CD8-positive, alpha-beta memory T cell (primary cell): ENCODE measurements at regions not wholly inside any gene's neighbourhood (a gene's known extent, or its start where the extent isn't known, plus 50 kb on each side); places are given as distances from the start of the nearest gene placed in this dataset.

Experiments
- CTCF ChIA-PET: fragments of 350-600 bp; sonication (Branson Sonifier 250); formaldehyde crosslinking; loops from one replicate; lab custom pipeline; 2021; ENCODE audit warnings: antibody characterized with exemption; lab: Charles Lee
- POLR2A ChIA-PET: fragments of 350-600 bp; sonication (Branson Sonifier 250); formaldehyde crosslinking; loops from one replicate; lab custom pipeline; 2021; ENCODE audit warnings: antibody characterized with exemption; lab: Charles Lee
- DNase-seq, 5 donors: peaks; one replicate each; pipeline versions ENCODE4 v3.0.0 to v3.0.0-alpha.2; 2020 to 2022; ENCODE audit warnings: mixed read lengths in 1 of 5
- H3K27ac ChIP-seq: one replicate; pipeline ENCODE4 v1.7.0; 2013; ENCODE audit warnings: low read depth, mild to moderate bottlenecking, low read length, moderate library complexity
- H3K27me3 ChIP-seq: 2 replicates; pipeline ENCODE4 v1.7.0; 2013; ENCODE audit warnings: low read length, mild to moderate bottlenecking; ENCODE audit not compliant: insufficient read depth, poor library complexity, severe bottlenecking
- H3K36me3 ChIP-seq: 2 replicates; pipeline ENCODE4 v1.7.0; 2013; ENCODE audit warnings: mild to moderate bottlenecking, low read length, moderate library complexity; ENCODE audit not compliant: insufficient read depth
- H3K4me1 ChIP-seq: 2 replicates; pipeline ENCODE4 v1.7.0; 2013; ENCODE audit warnings: mild to moderate bottlenecking, low read length, moderate library complexity; ENCODE audit not compliant: insufficient read depth
- H3K4me3 ChIP-seq: 2 replicates; pipeline ENCODE4 v1.7.0; 2013; ENCODE audit warnings: mild to moderate bottlenecking, low read length
- H3K9me3 ChIP-seq: 2 replicates; pipeline ENCODE4 v1.7.0; 2013; ENCODE audit warnings: mild to moderate bottlenecking, low read length
- H3K27ac Mint-ChIP-seq, 8 donors: one replicate each; pipeline ENCODE4 v1.8.0; 2020 to 2021; ENCODE audit warnings: mixed read lengths in 8 of 8, mild to moderate bottlenecking in 6 of 8, inconsistent platforms in 3 of 8, moderate library complexity in 3 of 8
- H3K27me3 Mint-ChIP-seq, 2 donors: one replicate each; pipeline ENCODE4 v1.8.0; 2020 to 2021; ENCODE audit warnings: mixed read lengths in 2 of 2, mild to moderate bottlenecking in 1 of 2, moderate library complexity in 1 of 2
- H3K36me3 Mint-ChIP-seq, 3 donors: one replicate each; pipeline ENCODE4 v1.8.0; 2020 to 2021; ENCODE audit warnings: mixed read lengths in 3 of 3, inconsistent platforms in 1 of 3, mild to moderate bottlenecking in 1 of 3
- H3K4me1 Mint-ChIP-seq, 3 donors: one replicate each; pipeline ENCODE4 v1.8.0; 2020 to 2021; ENCODE audit warnings: mixed read lengths in 3 of 3, inconsistent platforms in 1 of 3, mild to moderate bottlenecking in 1 of 3
- H3K4me3 Mint-ChIP-seq, 7 donors: one replicate each; pipeline ENCODE4 v1.8.0; 2020 to 2021; ENCODE audit warnings: mixed read lengths in 7 of 7, mild to moderate bottlenecking in 6 of 7, moderate library complexity in 4 of 7, inconsistent platforms in 2 of 7
- H3K9me3 Mint-ChIP-seq, 5 donors: one replicate each; pipeline ENCODE4 v1.8.0; 2020 to 2022; ENCODE audit warnings: mixed read lengths in 5 of 5, mild to moderate bottlenecking in 3 of 5, moderate library complexity in 2 of 5, inconsistent platforms in 1 of 5

DNA sequence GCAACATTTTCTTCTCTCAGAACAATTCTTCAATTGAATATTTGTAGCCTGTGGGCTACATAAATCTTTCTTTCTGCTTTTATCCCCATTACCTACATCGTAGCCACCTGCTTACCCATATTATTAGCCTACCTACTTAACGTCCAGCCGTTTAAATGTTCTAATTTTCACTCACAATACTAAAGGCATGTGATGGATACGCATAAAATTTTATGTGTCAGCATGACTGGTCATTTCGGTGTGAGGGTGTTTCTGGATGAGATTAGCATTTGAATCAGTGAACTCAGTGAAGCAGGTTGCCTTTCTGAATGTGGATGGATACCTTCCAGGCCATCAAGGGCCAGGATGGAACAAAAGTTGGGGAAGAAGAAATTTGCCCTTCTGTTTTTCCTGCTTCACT lies 1722.5 kb upstream of the ACO1 start:
- Mint-ChIP-seq H3K4me1 (no peaks in the 10 kb centered on the region), H3K36me3 (no peaks in the 10 kb centered on the region), H3K27ac (no peak overlapping the region), H3K27me3 (no peaks in the 10 kb centered on the region), H3K9me3 (no peaks in the 10 kb centered on the region), H3K4me3 (no peak overlapping the region)
- Histone ChIP-seq H3K27me3 (no peaks in the 10 kb centered on the region), H3K36me3 (no peaks in the 10 kb centered on the region), H3K9me3 (no peaks in the 10 kb centered on the region), H3K27ac (no peak overlapping the region), H3K4me3 (no peak overlapping the region), H3K4me1 (no peaks in the 10 kb centered on the region)
- POLR2A ChIA-PET, result no interaction called here
- no peak for DNase-seq
- CTCF ChIA-PET, result no interaction called here

DNA sequence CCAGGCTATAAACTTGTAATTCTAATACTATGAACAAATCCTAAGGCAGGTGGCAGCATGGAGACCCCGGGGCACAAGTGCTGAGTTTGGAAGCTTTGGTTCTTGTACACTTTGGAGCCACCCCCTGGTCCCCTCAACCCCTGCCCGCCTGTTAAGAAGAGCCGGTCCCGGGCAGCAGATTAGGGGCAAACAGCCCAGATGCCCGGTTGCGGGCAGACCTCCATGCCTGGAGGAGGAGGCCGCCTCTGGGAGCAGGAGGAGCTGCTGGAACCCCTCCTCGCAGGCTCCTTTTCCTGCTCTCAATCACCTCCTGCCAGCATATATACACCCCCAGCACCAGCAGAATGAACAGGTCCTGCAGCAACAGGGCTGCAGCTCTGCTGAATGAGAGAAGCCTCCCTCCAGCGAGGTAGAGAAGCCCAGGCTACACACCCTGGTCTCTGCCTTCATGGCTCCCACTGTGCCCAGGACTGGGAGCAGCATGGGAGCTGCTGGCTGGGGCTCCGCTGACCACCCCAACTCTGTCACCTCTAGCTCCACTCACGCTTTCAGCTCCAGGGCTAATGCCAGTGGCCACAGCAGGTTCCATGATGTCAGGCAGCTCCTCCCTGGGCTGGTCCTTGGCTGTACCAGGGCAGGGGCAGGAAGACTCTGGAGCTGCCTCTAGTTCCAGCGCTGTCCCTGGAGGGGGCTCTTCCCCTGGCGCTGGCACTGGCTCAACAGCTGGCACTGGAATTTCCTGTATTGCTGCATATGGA lies 1713.5 kb upstream of the ACO1 start:
- Histone ChIP-seq H3K9me3 (no peaks in the 10 kb centered on the region), H3K27me3 (no peaks in the 10 kb centered on the region), H3K4me1 (no peaks in the 10 kb centered on the region), H3K4me3 (no peak overlapping the region), H3K36me3 (no peaks in the 10 kb centered on the region), H3K27ac (no peak overlapping the region)
- Mint-ChIP-seq H3K9me3 (no peaks in the 10 kb centered on the region), H3K27ac (no peak overlapping the region), H3K4me3 (no peak overlapping the region), H3K27me3 (no peaks in the 10 kb centered on the region), H3K36me3 (no peaks in the 10 kb centered on the region), H3K4me1 (no peaks in the 10 kb centered on the region)
- ChIA-PET CTCF (no interaction called here), POLR2A (no interaction called here)
- no peak for DNase-seq

- CTCF ChIA-PET, result no interaction called here
- no peaks in the 10 kb centered on the region for H3K4me1 ChIP-seq
- POLR2A ChIA-PET, result interaction anchor here (0.6 kb wide), 1 partner anchor 26 kb away, joined by 3 read pairs; no protein-coding TSS in a partner anchor
- DNase-seq, result no peak
- H3K4me1 Mint-ChIP-seq, result no peaks in the 10 kb centered on the region
- H3K9me3 ChIP-seq, result no peaks in the 10 kb centered on the region
- H3K36me3 Mint-ChIP-seq, result no peaks in the 10 kb centered on the region
- no peaks in the 10 kb centered on the region for H3K9me3 Mint-ChIP-seq
- no peaks in the 10 kb centered on the region for H3K27me3 ChIP-seq
- H3K27ac ChIP-seq, result no peak overlapping the region
- H3K27me3 Mint-ChIP-seq, result no peaks in the 10 kb centered on the region
- no peaks in the 10 kb centered on the region for H3K36me3 ChIP-seq
- H3K4me3 ChIP-seq, result no peak overlapping the region
- no peak overlapping the region for H3K4me3 Mint-ChIP-seq
- no peak overlapping the region for H3K27ac Mint-ChIP-seq
These were observed 1711.3 kb upstream of the ACO1 start for GRCh38 chr9:30673132-30673531.

- Mint-ChIP-seq H3K27ac (no peak overlapping the region), H3K27me3 (no peaks in the 10 kb centered on the region), H3K9me3 (no peaks in the 10 kb centered on the region), H3K4me1 (no peaks in the 10 kb centered on the region), H3K36me3 (no peaks in the 10 kb centered on the region), H3K4me3 (no peak overlapping the region)
- POLR2A ChIA-PET, result no interaction called here
- no peaks in the 10 kb centered on the region for H3K36me3 ChIP-seq
- CTCF ChIA-PET, result no interaction called here
- no peaks in the 10 kb centered on the region for H3K9me3 ChIP-seq
- no peak overlapping the region for H3K4me3 ChIP-seq
- no peak for DNase-seq
- no peak overlapping the region for H3K27ac ChIP-seq
- no peaks in the 10 kb centered on the region for H3K4me1 ChIP-seq
- no peaks in the 10 kb centered on the region for H3K27me3 ChIP-seq
These were observed 1707.8 kb upstream of the ACO1 start for GRCh38 chr9:30676651-30677050.

DNA sequence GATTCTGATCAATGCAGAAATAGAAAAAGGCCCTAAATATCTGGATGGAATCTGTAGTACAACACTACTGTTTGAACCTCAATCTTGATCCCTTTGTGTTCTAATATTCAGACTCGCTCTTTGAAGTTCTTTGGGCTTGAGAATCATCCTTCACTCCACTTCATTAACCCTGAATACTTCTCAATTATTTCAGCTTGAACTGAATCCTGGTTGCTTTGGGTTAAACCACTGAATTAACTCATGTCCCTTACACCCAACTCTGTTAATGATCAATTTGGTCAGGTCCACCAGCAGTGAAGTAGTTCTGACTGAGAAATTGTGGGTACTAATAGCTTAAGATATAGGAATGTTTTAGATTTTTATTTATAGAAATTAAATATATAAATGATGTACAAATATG lies 1707.2 kb upstream of the ACO1 start:
- ChIA-PET CTCF (no interaction called here), POLR2A (no interaction called here)
- Histone ChIP-seq H3K27ac (no peak overlapping the region), H3K36me3 (no peaks in the 10 kb centered on the region), H3K4me1 (no peaks in the 10 kb centered on the region), H3K27me3 (no peaks in the 10 kb centered on the region), H3K9me3 (no peaks in the 10 kb centered on the region), H3K4me3 (no peak overlapping the region)
- DNase-seq, result no peak
- no peaks in the 10 kb centered on the region for H3K4me1 Mint-ChIP-seq
- no peaks in the 10 kb centered on the region for H3K27me3 Mint-ChIP-seq
- H3K9me3 Mint-ChIP-seq, result no peaks in the 10 kb centered on the region
- H3K36me3 Mint-ChIP-seq, result no peaks in the 10 kb centered on the region
- no peak overlapping the region for H3K27ac Mint-ChIP-seq
- H3K4me3 Mint-ChIP-seq, result no peak overlapping the region

DNA sequence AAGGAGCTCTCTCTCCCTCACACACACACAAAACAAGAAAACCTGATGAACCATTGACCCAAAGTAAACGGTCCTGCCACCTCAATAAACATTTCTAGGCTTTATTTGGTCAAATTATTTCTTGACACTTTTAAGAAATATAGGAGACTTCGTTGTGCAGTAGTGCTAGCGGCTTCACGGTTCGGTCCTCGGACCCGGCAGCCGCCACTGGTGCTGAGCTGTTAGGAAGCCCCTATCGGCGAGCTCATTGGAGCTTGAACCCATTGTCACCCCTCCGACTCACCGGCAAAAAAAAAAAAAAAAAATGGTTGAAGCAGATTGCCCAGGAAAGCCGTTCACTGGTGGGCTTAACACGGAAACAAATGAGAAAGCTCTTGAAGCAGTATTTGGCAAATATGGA lies 1695.6 kb upstream of the ACO1 start:
- no peak overlapping the region for H3K27ac ChIP-seq
- H3K27me3 Mint-ChIP-seq, result peaks cover 0 to 3% of the 10 kb centered on the region in 2 donors
- H3K27ac Mint-ChIP-seq, result no peak overlapping the region
- POLR2A ChIA-PET, result no interaction called here
- H3K36me3 Mint-ChIP-seq, result no peaks in the 10 kb centered on the region
- H3K4me1 ChIP-seq, result no peaks in the 10 kb centered on the region
- H3K27me3 ChIP-seq, result no peaks in the 10 kb centered on the region
- no peak overlapping the region for H3K4me3 ChIP-seq
- CTCF ChIA-PET, result no interaction called here
- H3K4me1 Mint-ChIP-seq, result no peaks in the 10 kb centered on the region
- H3K36me3 ChIP-seq, result no peaks in the 10 kb centered on the region
- no peak overlapping the region for H3K4me3 Mint-ChIP-seq
- no peaks in the 10 kb centered on the region for H3K9me3 ChIP-seq
- peaks cover 2 to 9% (median 7%) of the 10 kb centered on the region in 5 donors for H3K9me3 Mint-ChIP-seq
- no peak for DNase-seq

DNA sequence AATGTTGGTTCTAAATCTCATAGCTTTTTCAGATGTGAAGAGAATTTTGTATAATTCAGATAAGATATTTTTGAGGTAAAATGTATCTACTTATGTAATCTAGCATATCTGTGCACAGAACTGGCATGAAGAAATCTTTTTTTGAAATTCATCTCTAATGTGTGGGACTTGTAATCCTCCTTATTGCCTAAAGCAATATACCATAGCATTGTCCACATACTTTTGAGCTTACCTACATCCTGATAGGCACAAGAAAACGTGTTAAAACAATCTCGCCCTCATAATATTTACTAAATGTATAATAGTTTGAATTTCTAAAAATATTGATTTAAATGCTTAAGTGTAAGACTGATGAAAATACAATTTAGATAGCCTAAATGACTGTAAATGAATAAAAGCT lies 1686.5 kb upstream of the ACO1 start:
- H3K27me3 ChIP-seq, result no peaks in the 10 kb centered on the region
- Mint-ChIP-seq H3K4me3 (no peak overlapping the region), H3K4me1 (no peaks in the 10 kb centered on the region), H3K36me3 (no peaks in the 10 kb centered on the region), H3K27ac (no peak overlapping the region), H3K27me3 (no peaks in the 10 kb centered on the region), H3K9me3 (peaks cover 0 to 4% (median 0%) of the 10 kb centered on the region in 5 donors)
- H3K27ac ChIP-seq, result no peak overlapping the region
- no peak for DNase-seq
- POLR2A ChIA-PET, result no interaction called here
- CTCF ChIA-PET, result no interaction called here
- no peaks in the 10 kb centered on the region for H3K36me3 ChIP-seq
- no peaks in the 10 kb centered on the region for H3K9me3 ChIP-seq
- no peaks in the 10 kb centered on the region for H3K4me1 ChIP-seq
- H3K4me3 ChIP-seq, result no peak overlapping the region

DNA sequence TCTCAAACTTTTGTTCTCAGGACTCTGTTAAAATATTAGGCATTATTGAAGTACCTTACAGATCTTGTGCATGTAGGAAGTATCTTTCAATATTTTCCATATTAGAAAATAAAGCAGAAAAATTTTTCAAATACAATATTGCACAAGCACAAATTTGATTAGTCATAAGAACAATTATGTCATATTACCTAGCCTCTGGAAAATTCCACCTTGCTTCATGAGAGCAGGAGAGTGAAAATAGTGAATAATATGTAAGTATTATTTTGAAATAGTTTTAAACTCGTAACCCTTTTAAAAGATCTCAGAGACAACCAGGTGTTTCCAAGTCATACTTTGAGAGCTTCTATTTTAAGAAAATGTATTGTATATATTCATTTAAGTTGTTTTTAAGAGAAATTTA lies 1672.9 kb upstream of the ACO1 start:
- Mint-ChIP-seq H3K27me3 (no peaks in the 10 kb centered on the region), H3K36me3 (no peaks in the 10 kb centered on the region), H3K4me1 (no peaks in the 10 kb centered on the region), H3K9me3 (peaks cover 0 to 3% (median 0%) of the 10 kb centered on the region in 5 donors), H3K27ac (no peak overlapping the region), H3K4me3 (no peak overlapping the region)
- no peak for DNase-seq
- Histone ChIP-seq H3K36me3 (no peaks in the 10 kb centered on the region), H3K4me3 (no peak overlapping the region), H3K9me3 (no peaks in the 10 kb centered on the region), H3K4me1 (no peaks in the 10 kb centered on the region), H3K27ac (no peak overlapping the region), H3K27me3 (no peaks in the 10 kb centered on the region)
- ChIA-PET CTCF (no interaction called here), POLR2A (no interaction called here)
